Keratinocyte (primary cell): ENCODE measurements at regions not wholly inside any gene's neighbourhood (a gene's known extent, or its start where the extent isn't known, plus 50 kb on each side); places are given as distances from the start of the nearest gene placed in this dataset.

Source experiments
- EZH2 ChIP-seq: IDR thresholded peaks from one replicate; pipeline ENCODE4 v1.6.1; 2012; ENCODE audit warnings: inconsistent platforms, mild to moderate bottlenecking, low read length, moderate library complexity
- TF ChIP-seq, protein P1 (sequence below), 3 experiments: IDR thresholded peaks in 1 of 3; conservative IDR thresholded peaks in 1 of 3; optimal IDR thresholded peaks in 1 of 3; 2 replicates in 2 of 3; 3 replicates in 1 of 3; pipeline versions ENCODE3 to v1.5.1; 2011; ENCODE audit warnings: low read length in 3 of 3, mild to moderate bottlenecking in 3 of 3, moderate library complexity in 2 of 3, control low read depth in 1 of 3, inconsistent platforms in 1 of 3; ENCODE audit not compliant: insufficient read depth in 2 of 3; ENCODE audit errors: extremely low read depth in 1 of 3

DNA sequence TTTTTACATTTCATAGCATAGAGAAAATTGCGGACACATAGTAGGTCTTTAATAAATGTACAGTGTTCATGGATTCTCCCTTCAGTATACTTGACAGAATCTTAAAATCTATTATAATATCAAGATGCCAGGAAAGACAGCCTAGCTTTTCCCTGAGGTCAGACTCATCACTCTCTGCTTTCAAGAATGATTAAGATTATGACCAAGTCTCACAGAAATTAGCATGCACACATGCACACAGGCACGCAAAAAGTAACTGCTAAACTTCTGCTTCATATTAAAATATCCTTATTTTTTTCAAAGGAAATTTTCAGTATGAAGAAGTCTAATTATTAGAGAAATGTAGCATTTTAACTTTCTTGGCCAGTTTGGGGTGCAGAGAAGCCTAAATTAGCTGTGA is 493.8 kb upstream of the NECTIN3 start:
- TF ChIP-seq, protein P1, sequence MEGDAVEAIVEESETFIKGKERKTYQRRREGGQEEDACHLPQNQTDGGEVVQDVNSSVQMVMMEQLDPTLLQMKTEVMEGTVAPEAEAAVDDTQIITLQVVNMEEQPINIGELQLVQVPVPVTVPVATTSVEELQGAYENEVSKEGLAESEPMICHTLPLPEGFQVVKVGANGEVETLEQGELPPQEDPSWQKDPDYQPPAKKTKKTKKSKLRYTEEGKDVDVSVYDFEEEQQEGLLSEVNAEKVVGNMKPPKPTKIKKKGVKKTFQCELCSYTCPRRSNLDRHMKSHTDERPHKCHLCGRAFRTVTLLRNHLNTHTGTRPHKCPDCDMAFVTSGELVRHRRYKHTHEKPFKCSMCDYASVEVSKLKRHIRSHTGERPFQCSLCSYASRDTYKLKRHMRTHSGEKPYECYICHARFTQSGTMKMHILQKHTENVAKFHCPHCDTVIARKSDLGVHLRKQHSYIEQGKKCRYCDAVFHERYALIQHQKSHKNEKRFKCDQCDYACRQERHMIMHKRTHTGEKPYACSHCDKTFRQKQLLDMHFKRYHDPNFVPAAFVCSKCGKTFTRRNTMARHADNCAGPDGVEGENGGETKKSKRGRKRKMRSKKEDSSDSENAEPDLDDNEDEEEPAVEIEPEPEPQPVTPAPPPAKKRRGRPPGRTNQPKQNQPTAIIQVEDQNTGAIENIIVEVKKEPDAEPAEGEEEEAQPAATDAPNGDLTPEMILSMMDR (optimal IDR thresholded peaks at IDR 0.05 in 1 of 3, IDR thresholded peaks at IDR 0.05 in 1 of 3, conservative IDR thresholded peaks at IDR 0.05 in 1 of 3; ENCODE audit: extremely low read depth in 1 of 3, insufficient read depth in 2 of 3, low read length in 3 of 3) = no peak
- no peak for TF ChIP-seq EZH2
